Brain microvascular endothelial cell (primary cell): ENCODE measurements at regions not wholly inside any gene's neighbourhood (a gene's known extent, or its start where the extent isn't known, plus 50 kb on each side); places are given as distances from the start of the nearest gene placed in this dataset.

Experiments used
- DNase-seq: peaks from one replicate; pipeline ENCODE4 v3.0.0-alpha.2; 2020
- H3K27ac ChIP-seq: fragments of 250-450 bp; sonication (Bioruptor Pico); 2 replicates; pipeline ENCODE4 v1.5.1; 2020; ENCODE audit warnings: mild to moderate bottlenecking, moderate library complexity
- H3K27me3 ChIP-seq: fragments of 250-450 bp; sonication (Bioruptor Pico); replicated peaks from 2 replicates; pipeline ENCODE4 v1.5.1; 2020; ENCODE audit warnings: mild to moderate bottlenecking
- H3K36me3 ChIP-seq: fragments of 250-450 bp; sonication (Bioruptor Pico); replicated peaks from 2 replicates; pipeline ENCODE4 v1.5.1; 2020; ENCODE audit warnings: mild to moderate bottlenecking
- H3K4me3 ChIP-seq: 2 replicates; pipeline ENCODE4 v1.5.1; 2011; ENCODE audit warnings: low read depth, mild to moderate bottlenecking, control low read depth, low read length, moderate library complexity
- in situ Hi-C: cut with HindIII; loops from 2 replicates; pipeline ENCODE4 v1.10.0; 2017; ENCODE audit warnings: low sequenced_read_pairs, low pct_ligation_motif_present
- TF ChIP-seq, protein P1 (sequence below): IDR thresholded peaks from 2 replicates; pipeline ENCODE4 v1.5.1; 2011; ENCODE audit warnings: low read depth, mild to moderate bottlenecking, moderate library complexity, low read length, control low read depth, inconsistent platforms; ENCODE audit errors: missing control alignments

GRCh38 chr13:90455067-90455466, 892.4 kb upstream of the MIR17HG start:
- Histone ChIP-seq H3K27ac (no peak overlapping the region), H3K36me3 (no peaks in the 10 kb centered on the region), H3K4me3 (no peak overlapping the region), H3K27me3 (no peaks in the 10 kb centered on the region)
- DNase-seq: no peak
- in situ Hi-C loops: no loop called here
- TF ChIP-seq, protein P1, sequence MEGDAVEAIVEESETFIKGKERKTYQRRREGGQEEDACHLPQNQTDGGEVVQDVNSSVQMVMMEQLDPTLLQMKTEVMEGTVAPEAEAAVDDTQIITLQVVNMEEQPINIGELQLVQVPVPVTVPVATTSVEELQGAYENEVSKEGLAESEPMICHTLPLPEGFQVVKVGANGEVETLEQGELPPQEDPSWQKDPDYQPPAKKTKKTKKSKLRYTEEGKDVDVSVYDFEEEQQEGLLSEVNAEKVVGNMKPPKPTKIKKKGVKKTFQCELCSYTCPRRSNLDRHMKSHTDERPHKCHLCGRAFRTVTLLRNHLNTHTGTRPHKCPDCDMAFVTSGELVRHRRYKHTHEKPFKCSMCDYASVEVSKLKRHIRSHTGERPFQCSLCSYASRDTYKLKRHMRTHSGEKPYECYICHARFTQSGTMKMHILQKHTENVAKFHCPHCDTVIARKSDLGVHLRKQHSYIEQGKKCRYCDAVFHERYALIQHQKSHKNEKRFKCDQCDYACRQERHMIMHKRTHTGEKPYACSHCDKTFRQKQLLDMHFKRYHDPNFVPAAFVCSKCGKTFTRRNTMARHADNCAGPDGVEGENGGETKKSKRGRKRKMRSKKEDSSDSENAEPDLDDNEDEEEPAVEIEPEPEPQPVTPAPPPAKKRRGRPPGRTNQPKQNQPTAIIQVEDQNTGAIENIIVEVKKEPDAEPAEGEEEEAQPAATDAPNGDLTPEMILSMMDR: no peak

- H3K36me3 ChIP-seq: no peaks in the 10 kb centered on the region
- TF ChIP-seq, protein P1: peak; percentile 7
- no peak overlapping the region for H3K27ac ChIP-seq
- no peak overlapping the region for H3K4me3 ChIP-seq
- in situ Hi-C loops: no loop called here
- no peaks in the 10 kb centered on the region for H3K27me3 ChIP-seq
- no peak for DNase-seq
These were observed 891.7 kb upstream of the MIR17HG start for GRCh38 chr13:90455823-90456222.

- TF ChIP-seq, protein P1: no peak
- Histone ChIP-seq H3K27ac (no peak overlapping the region), H3K36me3 (no peaks in the 10 kb centered on the region), H3K27me3 (no peaks in the 10 kb centered on the region), H3K4me3 (no peak overlapping the region)
- DNase-seq: no peak
- in situ Hi-C loops: no loop called here
These were observed 886.1 kb upstream of the MIR17HG start for GRCh38 chr13:90461398-90461797.

DNA sequence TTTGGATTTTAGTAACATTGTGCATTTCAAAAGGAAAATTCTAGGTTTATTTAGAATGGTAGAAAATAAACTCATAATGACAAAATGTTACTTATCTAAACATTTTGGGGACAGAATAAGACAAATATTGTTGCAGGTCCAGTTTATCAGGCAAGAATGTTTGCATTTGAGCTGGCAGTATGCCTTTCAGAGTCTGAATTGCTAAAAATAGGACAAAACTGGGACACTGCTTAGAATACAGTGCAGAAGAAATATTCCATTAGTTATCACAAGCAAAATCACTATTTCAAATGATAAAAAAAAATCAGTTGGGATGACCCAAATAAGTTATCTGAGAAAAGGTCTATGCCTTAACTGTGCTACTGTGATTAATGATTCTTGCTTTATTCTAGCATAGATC, 870.3 kb upstream of the MIR17HG start:
- H3K27ac ChIP-seq: no peak overlapping the region
- no peak overlapping the region for H3K4me3 ChIP-seq
- H3K36me3 ChIP-seq: no peaks in the 10 kb centered on the region
- in situ Hi-C loops: no loop called here
- TF ChIP-seq, protein P1: no peak
- H3K27me3 ChIP-seq: no peaks in the 10 kb centered on the region
- DNase-seq: no peak

- no peaks in the 10 kb centered on the region for H3K27me3 ChIP-seq
- H3K27ac ChIP-seq: no peak overlapping the region
- in situ Hi-C loops: no loop called here
- DNase-seq: no peak
- no peaks in the 10 kb centered on the region for H3K36me3 ChIP-seq
- TF ChIP-seq, protein P1: no peak
- H3K4me3 ChIP-seq: no peak overlapping the region
These were observed 863.6 kb upstream of the MIR17HG start for GRCh38 chr13:90483906-90484305.

- Histone ChIP-seq H3K4me3 (no peak overlapping the region), H3K36me3 (no peaks in the 10 kb centered on the region), H3K27me3 (no peaks in the 10 kb centered on the region), H3K27ac (no peak overlapping the region)
- peak; percentile 59 for DNase-seq
- TF ChIP-seq, protein P1: no peak
- in situ Hi-C loops: no loop called here
These were observed 862.1 kb upstream of the MIR17HG start for GRCh38 chr13:90485436-90485835.
